Fibroblast of villous mesenchyme (primary cell): ENCODE measurements at regions not wholly inside any gene's neighbourhood (a gene's known extent, or its start where the extent isn't known, plus 50 kb on each side); places are given as distances from the start of the nearest gene placed in this dataset.

Experiments used
- DNase-seq: peaks from one replicate; pipeline ENCODE4 v3.0.0-alpha.2; 2010; ENCODE audit warnings: low read depth
- H3K4me3 ChIP-seq: 2 replicates; pipeline ENCODE4 v1.5.1; 2011; ENCODE audit warnings: low read depth, mild to moderate bottlenecking, low read length
- CTCF ChIP-seq: IDR thresholded peaks from 2 replicates; pipeline ENCODE4 v1.5.1; 2012; ENCODE audit warnings: low read depth, mild to moderate bottlenecking, low read length; ENCODE audit not compliant: insufficient read depth

- no peak for DNase-seq
- H3K4me3 ChIP-seq: no peak overlapping the region
- no peak for TF ChIP-seq CTCF
These were observed 799.3 kb upstream of the ARGLU1 start for GRCh38 chr13:107367258-107367657.

GRCh38 chr13:107365466-107366215 lies 797.7 kb upstream of the ARGLU1 start:
- TF ChIP-seq CTCF: no peak
- DNase-seq: peak; percentile 61
- no peak overlapping the region for H3K4me3 ChIP-seq

GRCh38 chr13:107364658-107365057 lies 796.7 kb upstream of the ARGLU1 start:
- TF ChIP-seq CTCF: no peak
- no peak overlapping the region for H3K4me3 ChIP-seq
- no peak for DNase-seq

GRCh38 chr13:107361666-107362065 lies 793.7 kb upstream of the ARGLU1 start:
- no peak for DNase-seq
- no peak for TF ChIP-seq CTCF

GRCh38 chr13:107360010-107360409 lies 792.1 kb upstream of the ARGLU1 start:
- TF ChIP-seq CTCF: no peak
- DNase-seq: no peak
- H3K4me3 ChIP-seq: no peak overlapping the region

More at GRCh38 chr13:107361666-107362065, 793.7 kb upstream of the ARGLU1 start:
- H3K4me3 ChIP-seq: no peak overlapping the region

- H3K4me3 ChIP-seq: no peak overlapping the region
- TF ChIP-seq CTCF: no peak
- DNase-seq: no peak
These were observed 790.9 kb upstream of the ARGLU1 start for GRCh38 chr13:107358866-107359265.

- peak; percentile 85 for DNase-seq
- no peak overlapping the region for H3K4me3 ChIP-seq
- TF ChIP-seq CTCF: no peak
These were observed 783.4 kb upstream of the ARGLU1 start for GRCh38 chr13:107351305-107351704.
